Sigmoid colon (tissue), 6 donors: ENCODE measurements at regions not wholly inside any gene's neighbourhood (a gene's known extent, or its start where the extent isn't known, plus 50 kb on each side); places are given as distances from the start of the nearest gene placed in this dataset.

Source experiments
- DNase-seq: peaks from one replicate; pipeline ENCODE4 v3.0.0-alpha.2; 2019
- H3K27ac ChIP-seq, 4 donors: fragments of 200-600 bp; sonication (generic); one replicate each; pipeline ENCODE4 v1.5.1; 2016 to 2019; ENCODE audit warnings: mild to moderate bottlenecking in 1 of 4
- H3K27me3 ChIP-seq, 3 donors: fragments of 200-600 bp; sonication (generic); one replicate each; pipeline ENCODE4 v1.5.1; 2019; ENCODE audit warnings: mild to moderate bottlenecking in 1 of 3
- H3K36me3 ChIP-seq, 4 donors: fragments of 200-600 bp; sonication (generic); one replicate each; pipeline ENCODE4 v1.5.1; 2016 to 2019
- H3K4me1 ChIP-seq, 4 donors: fragments of 200-600 bp; sonication (generic); one replicate each; pipeline ENCODE4 v1.5.1; 2017 to 2019
- H3K4me3 ChIP-seq, 4 donors: fragments of 200-600 bp; sonication (generic); one replicate each; pipeline ENCODE4 v1.5.1; 2017 to 2019; ENCODE audit warnings: mild to moderate bottlenecking in 2 of 4, moderate library complexity in 1 of 4
- H3K9me3 ChIP-seq, 4 donors: fragments of 200-600 bp in 3 of 4; sonication (generic) in 3 of 4; one replicate each; pipeline versions ENCODE4 v1.5.1 to v1.6.1; 2013 to 2019
- CTCF ChIP-seq, 4 experiments: fragments of 450-650 bp in 3 of 4; fragments of 200-600 bp in 1 of 4; IDR thresholded peaks; one replicate each; pipeline ENCODE4 v1.5.1; 2016 to 2019; ENCODE audit warnings: antibody characterized with exemption in 4 of 4, mild to moderate bottlenecking in 3 of 4, moderate library complexity in 2 of 4
- EP300 ChIP-seq, 4 donors: sonication (generic); formaldehyde crosslinking; IDR thresholded peaks; one replicate each; pipeline ENCODE4 v1.6.1; 2017; ENCODE audit warnings: antibody characterized with exemption in 4 of 4
- POLR2A ChIP-seq, 2 donors: fragments of 450-650 bp; IDR thresholded peaks; one replicate each; pipeline ENCODE4 v1.6.1; 2016; ENCODE audit warnings: antibody characterized with exemption in 2 of 2, mild to moderate bottlenecking in 2 of 2, moderate library complexity in 2 of 2
- POLR2AphosphoS5 ChIP-seq, 4 donors: sonication (generic); formaldehyde crosslinking; IDR thresholded peaks; one replicate each; pipeline ENCODE4 v1.6.1; 2017; ENCODE audit warnings: antibody characterized with exemption in 4 of 4
- WGBS, 2 donors: extraction: QIAGEN DNeasy Blood & Tissue Kit; methylation state at CpG; one replicate each; pipeline ENCODE4 v1.1.7; 2013; 5-methylcytosine and 5-hydroxymethylcytosine counted together
- intact Hi-C: fragments of 100-400 bp; cut with DNase I; formaldehyde crosslinking; loops from one replicate; pipeline ENCODE4 v1.15.1; 2023
- donor health status: healthy with polysubstance abuse.
- donor health status: healthy.

GRCh38 chr7:121562259-121562658 lies 166.2 kb upstream of the FAM3C start:
- H3K27ac ChIP-seq: no peak overlapping the region
- 88 to 92% methylated on average over 1 of the region's 1 CpG for WGBS, 2 donors
- no peaks in the 10 kb centered on the region for H3K36me3 ChIP-seq
- intact Hi-C loops: no loop called here
- H3K4me1 ChIP-seq: no peaks in the 10 kb centered on the region
- H3K9me3 ChIP-seq: no peaks in the 10 kb centered on the region
- DNase-seq: no peak
- TF ChIP-seq POLR2A (IDR thresholded peaks at IDR 0.05) (no peak), EP300 (IDR thresholded peaks at IDR 0.05) (no peak), POLR2AphosphoS5 (IDR thresholded peaks at IDR 0.05) (no peak), CTCF (IDR thresholded peaks at IDR 0.05) (no peak)
- H3K4me3 ChIP-seq: no peak overlapping the region
- no peaks in the 10 kb centered on the region for H3K27me3 ChIP-seq

GRCh38 chr7:121561717-121562116 lies 165.6 kb upstream of the FAM3C start:
- H3K4me3 ChIP-seq: no peak overlapping the region
- H3K4me1 ChIP-seq: no peaks in the 10 kb centered on the region
- no peaks in the 10 kb centered on the region for H3K36me3 ChIP-seq
- H3K27me3 ChIP-seq: no peaks in the 10 kb centered on the region
- H3K9me3 ChIP-seq: no peaks in the 10 kb centered on the region
- H3K27ac ChIP-seq: no peak overlapping the region
- intact Hi-C loops: no loop called here
- TF ChIP-seq EP300 (IDR thresholded peaks at IDR 0.05) (no peak), POLR2AphosphoS5 (IDR thresholded peaks at IDR 0.05) (no peak), POLR2A (IDR thresholded peaks at IDR 0.05) (no peak), CTCF (IDR thresholded peaks at IDR 0.05) (no peak)
- WGBS, 2 donors: 86 to 89% methylated on average over 1 of the region's 1 CpG
- no peak for DNase-seq

DNA sequence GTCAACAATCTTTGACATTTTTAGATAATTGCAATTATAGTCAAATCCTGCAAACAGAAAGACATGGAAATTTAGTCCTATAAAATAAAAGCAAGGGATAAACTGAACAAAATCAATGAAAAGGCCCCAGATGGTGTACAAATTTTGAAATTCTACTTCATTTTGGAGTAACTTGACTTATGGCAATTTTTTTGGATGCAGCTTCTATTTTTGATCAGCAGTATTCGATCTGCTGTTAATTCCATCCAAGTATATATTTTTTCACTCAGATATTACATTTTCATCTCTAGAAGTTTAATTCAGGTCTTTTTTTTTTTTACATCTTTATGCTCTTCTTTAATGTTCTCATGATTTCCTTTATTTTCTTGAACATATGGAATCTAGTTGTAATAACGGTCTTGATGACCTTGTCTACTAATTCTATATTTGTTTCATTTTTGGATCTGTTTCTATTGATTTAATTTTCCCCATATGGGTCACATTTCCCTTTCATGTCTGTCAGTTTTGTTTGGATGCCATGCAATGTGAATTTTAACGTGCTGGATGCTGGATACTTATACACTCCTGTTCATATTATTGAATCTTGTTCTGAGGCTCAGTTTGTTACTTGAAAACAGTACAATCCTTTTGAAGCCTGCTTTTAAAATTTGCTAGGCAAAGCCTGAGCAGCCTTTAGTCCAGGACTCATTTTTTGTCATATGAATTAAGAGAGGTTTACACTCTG lies 164.3 kb upstream of the FAM3C start:
- 88 to 92% methylated on average over 3 of the region's 3 CpGs for WGBS, 2 donors

GRCh38 chr7:121558288-121558687 lies 162.2 kb upstream of the FAM3C start:
- 74 to 81% methylated on average over 2 of the region's 2 CpGs for WGBS, 2 donors
- no peaks in the 10 kb centered on the region for H3K9me3 ChIP-seq
- TF ChIP-seq EP300 (IDR thresholded peaks at IDR 0.05) (no peak), CTCF (IDR thresholded peaks at IDR 0.05) (no peak), POLR2A (IDR thresholded peaks at IDR 0.05) (no peak), POLR2AphosphoS5 (IDR thresholded peaks at IDR 0.05) (no peak)
- no peak overlapping the region for H3K27ac ChIP-seq
- no peaks in the 10 kb centered on the region for H3K27me3 ChIP-seq
- intact Hi-C loops: no loop called here
- H3K4me3 ChIP-seq: no peak overlapping the region
- no peaks in the 10 kb centered on the region for H3K36me3 ChIP-seq
- H3K4me1 ChIP-seq: no peaks in the 10 kb centered on the region
- no peak for DNase-seq

More for the DNA sequence above, 164.3 kb upstream of the FAM3C start:
- Histone ChIP-seq H3K4me1 (no peaks in the 10 kb centered on the region), H3K4me3 (no peak overlapping the region), H3K36me3 (no peaks in the 10 kb centered on the region), H3K27me3 (no peaks in the 10 kb centered on the region), H3K27ac (no peak overlapping the region), H3K9me3 (no peaks in the 10 kb centered on the region)
- DNase-seq: no peak
- intact Hi-C loops: no loop called here
- TF ChIP-seq POLR2AphosphoS5 (IDR thresholded peaks at IDR 0.05) (no peak), CTCF (IDR thresholded peaks at IDR 0.05) (no peak), EP300 (IDR thresholded peaks at IDR 0.05) (no peak), POLR2A (IDR thresholded peaks at IDR 0.05) (no peak)
